GM03348 (cell line): ENCODE measurements at regions not wholly inside any gene's neighbourhood (a gene's known extent, or its start where the extent isn't known, plus 50 kb on each side); places are given as distances from the start of the nearest gene placed in this dataset.
"Not testable (repeated sequence)": the region's sequence is repeated elsewhere in the genome, so short reads cannot be mapped to it uniquely, and the experiment has no call there.

Experiments
- DNase-seq: peaks from one replicate; pipeline ENCODE4 v3.0.0; 2012; ENCODE audit warnings: low spot score

GRCh38 chr6:115811541-115811940 is 249.2 kb downstream of the FRK start:
- no peak for DNase-seq

- no peak for DNase-seq
Measured at GRCh38 chr6:115798229-115798628, 262.5 kb downstream of the FRK start.

DNA sequence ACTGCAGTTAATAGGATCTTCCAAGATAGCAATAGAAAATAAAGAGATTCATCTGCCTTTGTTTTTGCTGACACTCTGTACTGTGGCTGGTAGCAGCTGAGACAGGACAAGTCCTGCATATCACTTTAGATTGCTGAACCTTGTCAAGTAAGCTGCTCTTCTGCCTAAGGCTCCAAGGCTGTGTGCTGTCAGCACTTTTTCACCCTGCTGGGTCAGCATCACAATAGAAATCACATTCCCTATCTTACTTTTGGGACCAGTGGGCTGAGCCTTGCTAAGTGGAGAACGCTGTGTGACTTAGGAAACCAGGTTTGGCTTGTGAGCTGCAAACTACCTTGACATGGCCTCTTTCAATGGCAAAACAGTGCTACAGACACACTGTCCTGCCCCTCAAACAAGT is 263.9 kb downstream of the FRK start:
- no peak for DNase-seq

DNA sequence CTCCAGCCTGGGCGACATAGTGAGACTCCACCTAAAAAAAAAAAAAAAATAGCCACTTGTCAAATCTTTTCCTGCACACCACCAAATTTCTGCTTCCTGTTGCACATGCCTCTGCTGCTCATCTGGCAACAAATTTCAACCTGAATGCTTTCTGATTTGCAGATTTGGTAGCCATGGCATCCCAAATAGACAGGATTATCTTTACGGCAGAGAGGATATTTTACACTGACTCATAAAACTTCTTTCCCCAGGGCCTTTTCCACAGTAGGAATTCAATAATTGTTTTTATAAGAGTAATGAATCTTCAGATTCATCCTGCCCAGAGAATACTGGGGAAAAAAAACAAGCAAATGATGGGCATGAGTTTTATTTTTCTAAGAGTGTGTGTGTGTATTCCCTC is 264.6 kb downstream of the FRK start:
- DNase-seq: no peak

DNA sequence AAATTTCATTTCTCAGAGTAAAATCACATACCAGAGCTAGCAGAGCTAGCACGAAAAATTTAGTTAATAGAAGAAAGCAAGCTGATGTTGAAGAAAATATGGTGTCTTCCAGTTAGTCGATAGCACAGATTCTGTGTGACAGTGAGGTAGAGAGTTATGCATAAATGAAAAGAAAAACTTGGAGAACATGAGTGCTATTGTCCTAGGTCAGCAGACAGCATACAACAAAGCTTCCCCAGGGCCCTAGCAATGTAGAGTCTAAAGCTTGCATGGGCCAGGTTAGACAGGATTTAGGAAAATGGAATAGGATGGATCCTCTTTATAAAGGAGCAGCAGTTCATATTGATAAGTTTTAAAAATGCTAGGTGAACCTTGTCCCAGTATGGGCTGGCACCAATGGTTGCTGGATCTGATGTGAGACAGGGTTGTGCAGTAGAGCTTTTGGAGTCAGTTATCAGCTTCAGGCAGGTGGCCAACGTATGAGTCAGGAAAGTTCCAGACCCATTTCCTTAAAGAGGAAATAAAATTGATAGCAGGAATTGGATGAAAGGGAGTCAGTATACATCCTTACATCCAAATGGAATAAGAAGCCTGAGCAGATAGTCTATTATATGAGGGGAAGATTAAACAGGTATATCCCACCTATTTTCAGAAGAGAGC is 277.2 kb downstream of the FRK start:
- no peak for DNase-seq

- no peak for DNase-seq
Measured at GRCh38 chr6:115782612-115783011, 278.1 kb downstream of the FRK start.

- no peak for DNase-seq
Measured at GRCh38 chr6:115773741-115774140, 286.9 kb downstream of the FRK start.

- DNase-seq: no peak
Measured at GRCh38 chr6:115770851-115771250, 289.8 kb downstream of the FRK start.

DNA sequence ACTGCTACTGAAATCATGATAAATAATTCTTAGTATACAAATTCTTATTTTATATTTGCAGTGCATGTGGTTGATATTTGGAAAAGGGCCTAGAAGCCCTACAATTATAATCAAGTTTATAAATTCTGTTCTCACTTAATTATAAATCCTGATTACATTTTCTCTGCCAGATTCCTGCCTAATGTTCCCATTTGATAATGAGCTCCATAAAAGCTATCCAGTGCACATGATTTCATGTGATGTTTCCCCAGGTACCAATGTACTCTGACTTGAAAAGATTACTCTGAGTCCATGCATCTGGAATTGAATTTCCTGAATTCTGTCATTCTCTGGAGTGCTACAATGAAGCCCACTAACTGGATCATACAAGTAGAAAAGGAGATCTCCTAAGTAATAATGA is 292.2 kb downstream of the FRK start:
- DNase-seq: no peak

DNA sequence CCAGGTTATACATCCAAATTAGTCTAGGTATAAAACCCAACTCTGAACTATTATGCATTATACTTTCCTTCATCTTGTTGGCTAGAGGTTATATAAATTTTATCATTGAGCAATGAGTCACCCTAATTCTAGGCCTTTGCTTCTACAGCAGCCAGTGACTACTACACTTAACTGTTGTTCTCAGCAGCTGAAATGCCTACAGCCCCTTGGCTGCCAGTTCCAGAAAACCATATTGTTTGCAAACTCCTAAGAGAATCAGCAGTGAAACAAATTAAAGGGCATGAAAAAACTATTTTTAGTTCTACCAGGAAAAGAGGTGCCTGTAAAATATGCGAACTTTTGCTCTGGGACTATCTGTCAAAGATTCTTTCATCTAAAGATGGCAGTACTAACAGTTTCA is 292.8 kb downstream of the FRK start:
- no peak for DNase-seq

GRCh38 chr6:115766745-115767462 is 293.8 kb downstream of the FRK start:
- DNase-seq: no peak

GRCh38 chr6:115765966-115766365 is 294.7 kb downstream of the FRK start:
- no peak for DNase-seq

- DNase-seq: no peak
Measured at GRCh38 chr6:115759051-115759450, 301.6 kb downstream of the FRK start.

GRCh38 chr6:115753446-115753845 is 307.2 kb downstream of the FRK start:
- DNase-seq: no peak

DNA sequence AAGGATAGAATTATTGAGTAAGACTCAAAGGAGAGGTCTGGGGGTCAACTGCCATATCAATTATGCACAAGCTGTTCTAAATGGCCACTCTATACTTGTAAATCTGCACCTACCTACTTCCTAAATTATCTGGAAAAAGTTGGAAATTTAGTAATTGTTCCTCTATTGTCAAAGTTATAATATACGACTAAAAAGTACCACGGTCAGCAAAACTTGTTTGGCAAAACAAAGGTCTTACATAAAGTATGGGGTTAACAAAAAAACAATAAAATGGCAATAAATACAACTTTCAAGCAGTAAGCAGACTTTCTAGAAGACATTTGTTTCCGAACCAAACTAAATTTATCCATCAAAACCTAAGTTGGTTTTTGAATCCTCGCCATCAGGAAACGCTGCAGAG is 309.7 kb downstream of the FRK start:
- DNase-seq: no peak

DNA sequence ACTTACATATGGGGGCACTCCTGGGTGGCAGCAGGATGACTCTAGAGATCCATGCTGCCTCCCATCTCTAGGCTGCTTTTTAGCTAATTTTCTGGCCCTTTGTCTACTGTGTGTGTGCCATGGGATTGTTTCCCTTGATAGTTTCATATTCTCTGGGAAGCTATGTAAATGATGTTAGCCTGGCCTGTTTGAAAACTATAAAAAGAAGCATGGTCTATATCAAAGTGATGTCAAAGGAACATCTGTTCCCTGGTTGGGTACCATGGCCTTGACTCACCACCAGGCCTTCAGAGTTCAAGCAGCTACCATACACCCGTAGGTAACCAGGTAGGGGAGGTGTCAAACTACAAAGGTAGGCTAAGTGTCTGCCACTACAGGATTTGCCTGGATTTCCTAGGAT is 310.4 kb downstream of the FRK start:
- DNase-seq: no peak

DNA sequence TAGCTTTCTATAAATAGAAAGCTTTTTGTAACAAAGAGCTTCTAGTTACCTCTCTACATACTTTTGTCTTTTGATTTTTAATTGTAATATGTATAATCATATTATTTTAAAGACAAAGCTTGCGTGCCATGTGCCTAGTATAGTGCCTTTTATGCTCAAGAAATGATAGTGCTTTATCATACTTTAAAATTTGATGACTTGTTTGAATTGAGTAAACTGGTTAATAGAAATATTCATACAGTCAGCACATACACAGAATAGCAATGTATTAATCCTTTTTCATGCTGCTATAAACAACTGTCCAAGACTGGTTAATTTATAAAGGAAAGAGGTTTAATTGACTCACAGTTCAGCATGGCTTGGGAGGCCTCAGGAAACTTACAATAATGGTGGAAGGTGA is 313.0 kb downstream of the FRK start:
- no peak for DNase-seq

GRCh38 chr6:115746583-115746982 is 314.1 kb downstream of the FRK start:
- not testable (repeated sequence) for DNase-seq

DNA sequence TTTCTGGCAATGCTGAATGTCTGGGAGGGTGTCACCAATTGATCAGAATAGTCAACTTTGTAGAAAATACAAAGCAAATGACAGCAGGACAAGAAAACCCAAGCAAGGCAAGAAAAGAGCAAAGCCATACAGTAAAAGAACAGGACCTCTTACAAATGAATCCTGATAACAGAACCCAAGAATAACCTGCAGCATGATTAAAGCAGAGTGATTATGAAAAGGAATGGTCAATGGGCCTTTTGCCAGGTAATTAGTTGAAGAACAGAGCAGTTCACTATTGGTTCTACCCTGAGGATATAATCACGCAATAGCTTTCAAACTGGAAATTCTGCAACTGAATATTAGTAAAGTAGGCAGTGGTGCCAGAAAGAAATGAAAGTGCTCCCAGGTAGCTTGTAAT is 319.8 kb downstream of the FRK start:
- no peak for DNase-seq

GRCh38 chr6:115735610-115736009 is 325.1 kb downstream of the FRK start:
- no peak for DNase-seq

- no peak for DNase-seq
Measured at GRCh38 chr6:115733426-115733825, 327.3 kb downstream of the FRK start.

GRCh38 chr6:115729036-115729435 is 331.7 kb downstream of the FRK start:
- DNase-seq: no peak

- no peak for DNase-seq
Measured at GRCh38 chr6:115728171-115728570, 332.5 kb downstream of the FRK start.

- DNase-seq: no peak
Measured at GRCh38 chr6:115721564-115721963, 339.1 kb downstream of the FRK start.
